ENCODE measurements at regions not wholly inside any gene's neighbourhood (a gene's known extent, or its start where the extent isn't known, plus 50 kb on each side); places are given as distances from the start of the nearest gene placed in this dataset.
"Not testable (repeated sequence)": the region's sequence is repeated elsewhere in the genome, so short reads cannot be mapped to it uniquely, and the experiment has no call there.

DNA sequence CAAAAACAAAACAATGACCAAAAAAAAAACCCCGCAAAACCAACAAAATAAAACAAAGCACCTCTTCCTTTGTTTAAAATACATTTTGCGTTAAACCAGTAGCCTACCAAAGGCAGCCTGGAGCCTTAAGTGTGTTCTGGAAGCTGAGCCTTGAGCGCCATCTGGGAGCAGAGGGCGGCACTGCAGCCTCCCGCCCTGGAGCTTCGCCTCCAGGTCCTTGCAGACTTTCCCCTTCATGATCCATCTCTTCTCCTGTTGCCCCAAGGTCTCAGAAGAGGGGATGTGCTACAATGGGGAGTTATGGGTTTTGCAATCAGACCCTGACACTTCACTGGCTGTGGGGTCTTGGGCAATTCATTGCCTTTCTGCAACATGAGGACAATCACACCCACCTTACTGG, 204.9 kb downstream of the NPIPA8 start:
- H3K9me3 Mint-ChIP-seq, POLR2A ChIA-PET, H3K36me3 Mint-ChIP-seq, H3K4me1 Mint-ChIP-seq, H3K27ac Mint-ChIP-seq, H3K4me3 Mint-ChIP-seq, H3K27me3 Mint-ChIP-seq: not testable (repeated sequence)
- DNase-seq = peak in 1 of 10 donors; percentile 17
- peak; percentile 45 to 72 for ATAC-seq

DNA sequence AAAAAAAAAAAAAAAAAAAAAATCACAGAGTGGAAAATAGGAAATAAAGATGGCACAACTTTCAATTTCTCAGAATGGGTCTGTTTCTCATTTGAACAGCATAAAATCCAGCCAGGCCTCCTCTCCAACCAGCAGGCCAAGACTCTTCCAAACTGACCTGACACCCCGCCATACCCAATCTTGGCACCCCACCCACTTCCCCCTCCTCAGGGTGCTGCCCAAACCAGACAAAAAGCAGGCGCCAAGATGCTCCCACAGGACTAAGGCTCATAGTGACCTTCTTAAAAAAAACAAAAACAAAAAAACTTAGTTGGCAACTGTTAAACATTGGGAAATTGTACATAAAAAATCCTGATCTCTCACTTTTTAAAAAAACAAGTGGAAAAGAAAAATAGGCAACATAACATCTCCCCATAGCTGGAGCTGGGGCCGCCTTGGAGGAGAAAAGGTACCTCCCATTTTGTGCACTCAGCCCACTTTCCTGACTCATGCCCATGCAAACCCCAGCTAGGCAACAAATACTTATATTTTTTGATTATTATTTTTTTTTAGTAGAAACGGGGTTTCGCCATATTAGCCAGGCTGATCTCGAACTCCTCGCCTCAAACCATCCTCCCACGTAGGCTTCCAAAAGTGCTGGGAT, 205.9 kb downstream of the NPIPA8 start:
- not testable (repeated sequence) for H3K27ac Mint-ChIP-seq

DNA sequence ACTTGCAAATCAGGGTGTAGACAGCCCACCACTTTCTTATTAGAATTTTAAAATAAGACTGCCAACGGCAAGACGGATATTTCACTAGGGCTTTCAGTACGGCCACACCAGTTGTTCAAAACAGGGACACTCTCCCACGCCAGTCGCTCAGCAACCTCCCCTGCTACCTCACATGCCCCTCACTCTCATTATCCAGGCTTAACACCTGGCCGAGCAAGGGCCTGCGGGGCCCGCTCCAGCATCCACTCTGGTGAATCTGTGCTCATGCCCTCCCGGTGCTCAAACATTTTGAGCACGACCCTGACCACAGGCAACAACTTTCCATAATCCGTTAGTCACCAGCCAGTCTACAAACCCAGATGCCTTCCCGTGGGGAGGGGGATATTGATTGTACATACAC, 209.5 kb downstream of the NPIPA8 start:
- POLR2A ChIA-PET = not testable (repeated sequence)

More for the DNA sequence above, 205.9 kb downstream of the NPIPA8 start:
- H3K9me3 Mint-ChIP-seq, H3K36me3 Mint-ChIP-seq, DNase-seq, POLR2A ChIA-PET, H3K27me3 Mint-ChIP-seq, H3K4me1 Mint-ChIP-seq, H3K4me3 Mint-ChIP-seq, ATAC-seq: not testable (repeated sequence)

DNA sequence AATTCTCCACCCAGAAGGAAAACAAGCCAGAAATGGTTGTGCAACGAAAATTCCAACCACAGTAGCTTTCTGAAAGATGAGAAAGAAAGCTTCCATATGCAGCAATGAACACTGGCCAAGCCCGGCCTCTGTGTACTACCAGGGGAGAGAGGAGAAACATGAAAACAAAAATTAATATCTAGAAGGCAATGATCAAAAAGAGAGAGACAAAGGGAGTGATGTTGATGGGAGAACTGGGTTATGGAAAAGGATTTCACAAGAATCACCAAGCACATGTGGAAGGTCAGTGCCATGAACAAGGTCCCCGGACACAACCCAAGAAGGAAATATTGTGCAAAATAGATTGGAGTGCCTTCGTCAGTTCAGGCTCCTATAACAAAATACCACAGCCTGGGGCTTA, 217.4 kb downstream of the NPIPA8 start:
- DNase-seq, ATAC-seq, H3K36me3 Mint-ChIP-seq, H3K9me3 Mint-ChIP-seq, H3K4me3 Mint-ChIP-seq, H3K4me1 Mint-ChIP-seq, H3K27ac Mint-ChIP-seq, POLR2A ChIA-PET: not testable (repeated sequence)
- peaks cover 0 to 11% (median 2%) of the 10 kb centered on the region in 5 donors for H3K27me3 Mint-ChIP-seq

More for the DNA sequence above, 209.5 kb downstream of the NPIPA8 start:
- not testable (repeated sequence) for H3K9me3 Mint-ChIP-seq, H3K36me3 Mint-ChIP-seq, H3K4me3 Mint-ChIP-seq, DNase-seq, H3K4me1 Mint-ChIP-seq, H3K27me3 Mint-ChIP-seq, H3K27ac Mint-ChIP-seq, ATAC-seq

DNA sequence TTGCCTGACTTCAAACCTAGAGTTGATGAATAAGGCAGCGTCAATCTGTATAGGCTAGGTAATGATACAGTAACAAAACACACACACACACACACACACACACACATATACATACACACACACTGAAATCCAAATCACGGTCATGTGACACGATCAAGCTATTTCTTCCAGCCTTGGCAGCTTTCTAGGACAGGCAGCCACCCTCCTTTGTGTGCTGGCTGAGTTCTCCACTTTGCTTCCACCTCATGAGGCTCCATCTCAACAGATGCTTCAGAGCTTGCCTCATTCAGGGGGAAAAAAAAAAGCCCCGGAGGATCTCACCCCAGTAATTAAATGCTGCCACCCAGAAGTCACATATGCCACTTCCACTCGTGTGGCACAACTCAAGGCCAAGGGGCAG, 217.9 kb downstream of the NPIPA8 start:
- H3K4me1 Mint-ChIP-seq, POLR2A ChIA-PET, H3K4me3 Mint-ChIP-seq, H3K36me3 Mint-ChIP-seq, H3K27ac Mint-ChIP-seq, H3K9me3 Mint-ChIP-seq, ATAC-seq, DNase-seq: not testable (repeated sequence)
- peaks cover 0 to 11% (median 2%) of the 10 kb centered on the region in 5 donors for H3K27me3 Mint-ChIP-seq

DNA sequence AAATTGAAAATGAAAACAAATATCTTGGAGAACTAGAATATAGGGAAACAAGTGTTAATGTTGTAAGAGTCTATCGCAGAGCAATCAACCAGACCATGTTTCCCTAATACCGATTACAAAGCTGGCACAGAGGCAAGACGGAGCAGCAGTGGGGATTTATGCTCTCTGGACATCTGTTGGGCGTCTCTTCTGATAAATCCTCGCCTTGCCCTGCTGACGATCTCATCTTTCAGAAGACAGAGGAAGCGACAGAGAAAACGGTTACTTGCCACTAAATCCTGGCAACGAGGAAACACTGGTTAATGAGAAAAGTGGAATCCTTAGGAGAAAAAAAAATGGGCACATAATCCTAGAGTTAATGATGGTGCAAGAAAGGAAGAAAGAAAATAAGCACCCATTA, 218.5 kb downstream of the NPIPA8 start:
- H3K36me3 Mint-ChIP-seq, DNase-seq, H3K9me3 Mint-ChIP-seq, H3K27ac Mint-ChIP-seq, POLR2A ChIA-PET, H3K4me3 Mint-ChIP-seq, ATAC-seq, H3K4me1 Mint-ChIP-seq: not testable (repeated sequence)
- peaks cover 0 to 11% (median 2%) of the 10 kb centered on the region in 5 donors for H3K27me3 Mint-ChIP-seq

DNA sequence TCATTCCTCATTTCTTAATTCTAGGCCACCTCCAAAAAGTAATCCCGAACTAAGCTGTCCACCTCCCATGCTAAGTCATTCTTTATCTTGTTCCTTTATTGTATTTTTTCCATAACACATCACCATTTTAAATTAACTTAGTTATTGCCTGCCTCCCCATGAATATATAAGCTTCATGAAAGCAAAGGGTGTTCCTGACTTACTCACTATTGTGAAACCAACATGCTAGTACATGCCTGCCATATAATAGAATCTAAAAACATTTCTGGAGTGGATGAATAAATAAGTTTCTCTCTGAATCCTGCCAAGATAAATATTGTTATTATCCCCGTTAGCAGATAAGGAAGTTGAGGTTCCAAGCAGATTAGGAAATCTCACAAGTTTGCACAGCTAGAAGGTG, 232.1 kb downstream of the NPIPA8 start:
- H3K4me1 Mint-ChIP-seq, H3K36me3 Mint-ChIP-seq, H3K27me3 Mint-ChIP-seq, H3K4me3 Mint-ChIP-seq, H3K9me3 Mint-ChIP-seq, POLR2A ChIA-PET, H3K27ac Mint-ChIP-seq, DNase-seq, ATAC-seq: not testable (repeated sequence)

DNA sequence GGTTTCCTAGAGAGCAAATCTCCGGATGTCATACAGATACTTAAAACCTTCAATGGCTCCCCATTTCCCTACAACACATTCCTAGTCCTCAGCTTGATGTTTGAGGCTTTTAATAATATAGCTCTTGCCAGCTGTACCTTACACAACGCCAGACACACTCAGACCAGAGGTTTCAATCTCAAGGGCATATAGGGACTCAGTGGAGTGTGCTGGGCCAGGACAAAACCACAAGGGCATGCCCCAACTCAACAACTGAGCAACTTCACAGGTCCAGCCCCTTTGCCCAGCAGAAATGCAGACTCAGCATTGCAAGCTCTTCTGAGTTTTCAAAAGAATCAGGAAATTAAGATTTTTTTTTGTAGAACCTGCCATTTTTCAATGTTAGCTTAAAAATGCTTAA, 235.5 kb downstream of the NPIPA8 start:
- POLR2A ChIA-PET, H3K27ac Mint-ChIP-seq, H3K4me3 Mint-ChIP-seq: not testable (repeated sequence)

DNA sequence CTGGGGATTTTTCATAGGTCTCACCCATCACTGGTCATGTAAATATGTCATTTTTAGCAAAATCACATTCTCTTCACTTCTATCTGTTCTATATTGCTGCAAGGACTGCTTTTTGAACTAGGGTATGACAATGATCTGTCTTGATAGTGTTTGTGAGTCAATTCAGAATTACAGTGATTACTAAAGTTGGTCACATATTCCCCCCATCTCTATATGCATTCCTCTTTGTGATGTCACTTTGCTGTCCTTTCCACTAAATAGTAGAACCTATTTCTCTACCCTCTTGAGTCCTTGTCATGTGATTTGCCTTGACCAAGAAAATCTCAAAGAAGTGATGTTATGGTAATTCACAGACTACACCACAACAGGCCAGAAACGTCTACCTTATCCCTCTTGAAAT, 243.9 kb downstream of the NPIPA8 start:
- H3K27me3 Mint-ChIP-seq, H3K9me3 Mint-ChIP-seq, ATAC-seq, H3K4me1 Mint-ChIP-seq, POLR2A ChIA-PET, H3K36me3 Mint-ChIP-seq, DNase-seq, H3K27ac Mint-ChIP-seq, H3K4me3 Mint-ChIP-seq: not testable (repeated sequence)

More for the DNA sequence above, 235.5 kb downstream of the NPIPA8 start:
- H3K9me3 Mint-ChIP-seq, DNase-seq, H3K4me1 Mint-ChIP-seq, H3K36me3 Mint-ChIP-seq, ATAC-seq, H3K27me3 Mint-ChIP-seq: not testable (repeated sequence)

DNA sequence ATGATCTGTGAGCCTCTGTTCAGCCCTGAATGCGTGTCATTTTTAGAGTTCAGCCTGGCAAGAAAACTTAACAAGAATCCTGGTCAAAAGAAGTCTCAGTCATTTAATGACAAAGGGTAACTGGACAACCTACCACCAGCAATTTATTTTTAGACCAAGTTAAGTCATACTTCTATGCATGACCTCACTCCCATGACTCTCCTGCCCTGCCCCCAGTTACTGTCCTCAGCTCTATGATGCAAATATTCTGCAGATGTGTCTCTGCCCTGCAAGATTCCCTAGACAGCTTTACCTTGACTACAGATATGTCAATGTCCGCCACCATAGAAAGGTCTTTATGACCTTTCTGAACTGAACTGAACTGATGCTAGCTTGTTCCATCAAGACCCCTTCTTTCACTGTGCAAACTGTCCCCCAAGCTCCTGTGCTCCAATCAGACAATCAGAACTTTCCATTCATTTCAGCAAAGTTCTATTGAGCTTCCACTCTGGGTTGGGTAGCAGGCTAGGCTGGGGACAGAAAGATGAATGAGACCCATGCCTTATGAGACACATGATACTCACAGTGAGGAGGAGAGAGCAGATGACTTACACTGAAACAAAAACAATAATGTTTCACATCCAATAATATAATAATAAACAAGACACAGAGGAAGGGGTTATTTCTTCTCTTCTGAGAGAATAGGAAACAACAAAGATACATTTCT, 255.7 kb downstream of the NPIPA8 start:
- H3K4me3 Mint-ChIP-seq, H3K4me1 Mint-ChIP-seq, ATAC-seq, DNase-seq, H3K9me3 Mint-ChIP-seq, H3K27me3 Mint-ChIP-seq, POLR2A ChIA-PET, H3K36me3 Mint-ChIP-seq: not testable (repeated sequence)
- H3K27ac Mint-ChIP-seq = peak overlapping the region in 1 of 10 donors; percentile 9

DNA sequence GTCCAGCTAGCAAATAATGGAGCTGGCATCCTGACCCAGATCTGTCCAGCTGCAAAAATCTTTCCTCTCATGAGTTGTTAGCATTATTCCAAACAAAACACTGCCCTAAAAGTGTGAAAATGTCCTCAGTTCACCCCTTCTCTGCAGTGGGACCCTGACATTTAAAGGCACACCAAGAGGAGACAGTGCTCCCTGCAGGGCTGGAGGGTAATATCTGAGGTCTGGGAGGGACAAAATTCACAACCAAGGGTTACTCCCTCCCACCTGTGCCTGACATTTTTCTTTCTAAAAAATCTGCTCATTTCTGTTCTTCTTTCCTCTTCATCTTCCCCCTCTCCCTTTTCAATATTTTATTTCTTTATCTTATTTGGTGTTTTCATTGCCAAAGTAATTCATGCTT, 258.6 kb downstream of the NPIPA8 start:
- ATAC-seq, H3K27me3 Mint-ChIP-seq, H3K36me3 Mint-ChIP-seq, DNase-seq, H3K4me1 Mint-ChIP-seq, H3K4me3 Mint-ChIP-seq, POLR2A ChIA-PET, H3K27ac Mint-ChIP-seq, H3K9me3 Mint-ChIP-seq: not testable (repeated sequence)

DNA sequence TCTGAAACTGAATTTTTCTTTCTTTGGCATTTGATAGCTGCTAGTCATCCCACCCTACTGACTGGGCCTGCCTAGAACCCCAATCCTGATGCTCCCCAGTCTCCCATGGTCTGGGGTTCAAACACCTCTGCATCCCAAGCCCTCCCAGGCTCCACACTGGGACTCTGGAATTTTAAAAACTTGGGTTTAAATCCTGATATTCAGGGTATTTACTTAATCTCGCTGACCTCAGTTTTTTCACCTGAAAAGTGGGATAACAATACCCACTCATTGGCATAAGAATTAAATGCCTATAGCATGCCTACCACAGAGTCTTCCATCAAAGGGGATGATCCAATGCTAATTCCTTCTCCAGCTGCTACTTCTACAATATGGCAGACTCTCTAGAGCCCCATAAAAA, 264.4 kb downstream of the NPIPA8 start:
- Mint-ChIP-seq H3K36me3 (no peaks in the 10 kb centered on the region), H3K27ac (no peak overlapping the region), H3K9me3 (peaks cover 0 to 7% (median 0%) of the 10 kb centered on the region in 9 donors), H3K27me3 (peaks cover 4 to 15% (median 7%) of the 10 kb centered on the region in 5 donors), H3K4me1 (no peaks in the 10 kb centered on the region), H3K4me3 (no peak overlapping the region)
- DNase-seq (no peak), ATAC-seq (no peak)
- POLR2A ChIA-PET = no interaction called here

DNA sequence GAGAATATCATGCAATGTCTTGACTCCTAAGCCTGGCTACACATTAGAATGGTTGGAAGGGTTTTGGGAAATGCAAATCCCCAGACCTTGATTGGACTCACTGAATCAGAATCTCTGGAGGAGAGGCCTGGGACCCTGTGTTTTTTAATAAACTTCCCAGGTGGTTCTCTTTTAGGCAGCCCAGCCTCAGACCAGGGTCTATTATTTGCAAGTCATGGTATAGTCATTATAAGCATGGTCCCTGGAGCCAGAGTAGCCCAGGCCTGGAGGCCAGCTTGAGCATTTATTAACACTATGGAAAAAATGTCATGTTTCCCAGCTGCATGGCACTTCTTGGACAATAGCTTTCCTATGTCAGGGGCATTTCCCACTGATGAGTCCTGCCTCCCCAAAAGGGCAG, 266.9 kb downstream of the NPIPA8 start:
- DNase-seq (no peak), ATAC-seq (no peak)
- H3K36me3 Mint-ChIP-seq = no peaks in the 10 kb centered on the region
- peaks cover 0 to 10% (median 0%) of the 10 kb centered on the region in 9 donors for H3K9me3 Mint-ChIP-seq
- H3K27ac Mint-ChIP-seq = no peak overlapping the region
- POLR2A ChIA-PET = no interaction called here
- H3K4me1 Mint-ChIP-seq = no peaks in the 10 kb centered on the region
- no peak overlapping the region for H3K4me3 Mint-ChIP-seq
- H3K27me3 Mint-ChIP-seq = peaks cover 4 to 18% (median 7%) of the 10 kb centered on the region in 5 donors

DNA sequence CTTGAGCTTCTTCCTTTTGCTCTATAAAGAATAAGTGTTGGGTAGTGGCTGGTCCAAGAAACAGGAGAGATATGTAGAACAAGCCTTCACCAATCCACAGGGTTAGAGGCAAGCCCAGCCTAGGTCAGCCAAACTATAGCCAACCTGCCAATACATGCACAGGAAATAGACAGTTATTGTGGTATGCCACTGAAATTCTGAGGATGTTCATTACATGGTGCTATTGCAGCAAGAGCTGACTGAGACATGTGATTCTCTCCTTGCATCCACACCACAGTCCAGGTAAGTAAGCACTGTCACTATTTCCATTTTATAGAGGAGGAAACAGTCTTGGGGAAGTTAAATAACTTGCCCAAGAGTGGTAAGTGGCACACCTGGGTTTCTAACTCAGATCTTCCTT, 268.1 kb downstream of the NPIPA8 start:
- Mint-ChIP-seq H3K27me3 (peaks cover 6 to 15% (median 8%) of the 10 kb centered on the region in 5 donors), H3K4me1 (no peaks in the 10 kb centered on the region), H3K9me3 (peaks cover 0 to 11% (median 0%) of the 10 kb centered on the region in 9 donors), H3K4me3 (no peak overlapping the region), H3K36me3 (no peaks in the 10 kb centered on the region), H3K27ac (no peak overlapping the region)
- DNase-seq (no peak), ATAC-seq (no peak)
- POLR2A ChIA-PET = no interaction called here

Measured in naive thymus-derived CD8-positive, alpha-beta T cell (primary cell).